Stimulated activated CD4-positive, alpha-beta T cell treated with anti-CD3 and anti-CD28 coated beads, Interleukin-4, amount 100 ng/mL, for 48 hours (primary cell): ENCODE measurements at regions not wholly inside any gene's neighbourhood (a gene's known extent, or its start where the extent isn't known, plus 50 kb on each side); places are given as distances from the start of the nearest gene placed in this dataset.
"Not testable (repeated sequence)": the region's sequence is repeated elsewhere in the genome, so short reads cannot be mapped to it uniquely, and the experiment has no call there.

Experiments used
- DNase-seq, 2 donors: peaks; one replicate each; pipeline ENCODE4 v3.0.0-alpha.2; 2020; ENCODE audit warnings: low read depth in 2 of 2

DNA sequence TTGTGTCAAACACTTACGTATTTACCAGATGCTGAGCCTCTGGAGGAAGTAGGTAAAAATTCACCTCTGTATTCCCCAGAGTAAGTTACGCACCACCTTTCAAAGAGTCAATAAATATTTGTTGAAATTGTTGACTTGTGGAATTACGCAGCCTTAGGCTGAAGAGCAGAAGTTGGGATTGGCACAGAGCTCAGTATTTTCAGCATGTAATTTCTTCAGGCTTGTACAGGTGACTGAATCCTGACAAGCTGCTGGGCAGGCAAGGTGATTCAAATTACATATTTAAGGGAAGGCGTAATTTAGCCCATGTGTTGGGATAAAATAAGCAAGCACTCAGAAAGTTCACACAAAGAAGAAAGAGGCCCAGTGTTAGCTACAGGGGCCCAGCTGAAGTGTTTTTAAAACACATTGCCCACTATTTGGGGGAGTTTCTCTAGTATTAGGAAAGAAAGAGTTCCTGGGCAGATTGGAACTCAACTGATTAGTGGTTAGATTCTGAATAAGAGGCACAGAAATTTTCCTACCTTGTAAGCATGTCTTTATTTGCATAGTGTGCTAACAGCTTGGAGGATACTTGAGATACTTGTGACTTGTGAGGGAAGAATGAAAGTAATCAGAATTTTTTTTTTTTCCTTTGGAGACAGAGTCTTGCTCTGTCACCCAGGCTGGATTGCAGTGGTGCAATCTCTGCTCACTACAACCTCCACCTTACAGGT lies 165.3 kb upstream of the FBXL7 start:
- DNase-seq: no peak

DNA sequence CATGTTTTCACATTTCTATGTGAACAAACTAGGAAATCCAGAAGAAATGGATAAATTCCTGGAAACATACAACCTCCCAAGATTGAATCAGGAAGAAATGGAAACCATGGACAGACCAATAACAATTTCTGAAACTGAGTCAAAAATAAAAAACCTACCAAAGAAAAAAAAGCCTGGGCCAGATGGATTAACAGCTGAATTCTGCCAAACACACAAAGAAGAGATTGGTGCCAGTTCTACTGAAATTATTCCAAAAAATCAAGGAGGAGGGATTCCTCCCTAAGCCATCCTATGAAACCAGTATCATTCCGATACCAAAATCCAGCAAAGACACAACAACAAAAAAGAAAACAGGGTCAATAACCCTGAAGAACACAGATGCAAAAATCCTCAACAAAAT lies 166.9 kb upstream of the FBXL7 start:
- DNase-seq: no peak

DNA sequence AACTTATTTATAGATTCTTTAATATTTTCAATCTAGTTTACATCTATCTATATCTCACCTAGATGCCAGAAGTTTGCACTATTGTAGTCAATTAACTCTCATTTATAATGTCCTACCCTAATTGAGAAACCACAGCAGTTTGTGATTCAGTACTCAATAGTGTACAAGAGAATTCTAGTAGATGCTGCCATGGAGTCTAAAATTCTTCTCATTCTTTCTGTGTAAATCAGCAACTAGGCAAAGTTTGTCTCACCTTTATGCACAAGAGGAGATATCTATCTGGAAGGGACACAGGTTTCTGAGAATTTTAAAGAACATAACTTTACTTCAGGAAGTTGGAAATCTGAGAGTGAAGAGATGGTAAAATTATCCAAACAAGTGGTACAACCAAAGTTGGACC lies 173.0 kb upstream of the FBXL7 start:
- DNase-seq: no peak

DNA sequence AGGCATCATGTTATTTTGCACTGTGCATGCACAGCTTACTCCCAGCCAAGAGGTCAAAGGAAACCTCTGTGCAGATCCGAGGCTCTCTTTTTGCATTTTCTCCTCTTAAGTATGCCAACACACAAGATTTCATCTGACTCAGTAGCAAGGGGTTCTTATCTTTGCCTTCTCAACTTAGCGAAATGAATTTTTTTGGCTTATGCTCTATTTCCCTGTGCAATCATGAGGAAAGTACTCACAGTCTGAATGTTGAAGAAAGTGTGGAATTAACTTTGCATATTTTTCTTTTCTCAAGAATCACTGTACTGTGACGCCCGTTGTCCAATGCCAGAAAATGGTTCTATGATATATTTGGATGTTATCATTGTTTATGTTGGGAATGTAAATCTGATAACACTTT lies 173.5 kb upstream of the FBXL7 start:
- no peak for DNase-seq

DNA sequence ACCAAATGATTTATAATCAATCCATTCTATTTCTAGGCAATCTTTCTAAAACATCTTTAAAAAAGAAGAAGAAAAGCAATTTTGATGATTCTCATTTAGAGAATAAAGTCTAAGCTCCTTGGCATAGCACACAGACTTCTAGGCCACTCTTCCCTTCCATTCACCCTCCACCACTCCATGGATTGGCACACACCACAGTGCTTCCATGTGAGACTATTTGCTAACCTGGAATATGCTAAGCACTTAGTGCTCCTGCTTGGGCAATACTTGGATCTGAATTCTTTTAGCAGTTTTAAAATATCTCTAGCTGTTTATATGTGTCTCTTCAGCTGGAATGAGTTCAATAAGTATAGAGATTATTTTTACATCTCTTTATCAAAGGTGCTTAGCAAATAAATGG lies 177.6 kb upstream of the FBXL7 start:
- no peak for DNase-seq

DNA sequence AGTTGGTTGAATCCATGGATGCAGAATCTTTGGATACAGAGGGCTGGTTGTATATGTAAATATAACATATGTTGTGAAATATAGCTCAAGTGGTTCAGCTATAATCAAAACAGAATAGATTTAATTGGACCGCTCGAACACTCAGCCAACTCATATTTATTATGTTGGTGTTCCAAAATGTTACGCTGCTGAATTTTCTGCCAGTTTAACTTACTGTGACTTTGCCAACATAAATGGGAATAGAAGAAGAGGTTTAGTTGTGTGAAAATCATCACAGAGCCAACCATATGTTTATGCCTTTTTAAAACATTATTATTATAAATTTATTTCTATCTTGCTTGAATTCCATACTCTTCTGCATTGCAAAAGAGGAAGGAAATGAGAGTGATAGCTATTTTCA lies 178.2 kb upstream of the FBXL7 start:
- no peak for DNase-seq

DNA sequence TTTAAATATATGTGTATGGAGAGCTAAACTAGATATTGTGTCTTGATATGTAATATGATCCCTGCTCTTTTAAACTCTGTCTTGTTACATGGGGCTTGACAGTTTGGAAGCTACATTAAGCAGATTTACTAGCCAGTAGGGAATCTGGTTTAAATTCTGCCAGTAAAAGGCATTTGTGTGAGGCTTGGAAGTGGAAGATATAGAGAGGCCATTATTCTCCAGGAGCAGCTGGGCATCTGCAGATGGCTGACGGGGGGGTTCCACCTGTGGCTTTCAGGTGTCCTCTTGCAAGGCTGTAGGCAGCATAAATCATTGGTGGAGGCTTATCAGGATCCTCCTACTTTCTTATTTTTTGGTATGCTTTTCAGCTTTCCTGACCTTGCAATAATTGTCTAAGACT lies 179.1 kb upstream of the FBXL7 start:
- DNase-seq: no peak

DNA sequence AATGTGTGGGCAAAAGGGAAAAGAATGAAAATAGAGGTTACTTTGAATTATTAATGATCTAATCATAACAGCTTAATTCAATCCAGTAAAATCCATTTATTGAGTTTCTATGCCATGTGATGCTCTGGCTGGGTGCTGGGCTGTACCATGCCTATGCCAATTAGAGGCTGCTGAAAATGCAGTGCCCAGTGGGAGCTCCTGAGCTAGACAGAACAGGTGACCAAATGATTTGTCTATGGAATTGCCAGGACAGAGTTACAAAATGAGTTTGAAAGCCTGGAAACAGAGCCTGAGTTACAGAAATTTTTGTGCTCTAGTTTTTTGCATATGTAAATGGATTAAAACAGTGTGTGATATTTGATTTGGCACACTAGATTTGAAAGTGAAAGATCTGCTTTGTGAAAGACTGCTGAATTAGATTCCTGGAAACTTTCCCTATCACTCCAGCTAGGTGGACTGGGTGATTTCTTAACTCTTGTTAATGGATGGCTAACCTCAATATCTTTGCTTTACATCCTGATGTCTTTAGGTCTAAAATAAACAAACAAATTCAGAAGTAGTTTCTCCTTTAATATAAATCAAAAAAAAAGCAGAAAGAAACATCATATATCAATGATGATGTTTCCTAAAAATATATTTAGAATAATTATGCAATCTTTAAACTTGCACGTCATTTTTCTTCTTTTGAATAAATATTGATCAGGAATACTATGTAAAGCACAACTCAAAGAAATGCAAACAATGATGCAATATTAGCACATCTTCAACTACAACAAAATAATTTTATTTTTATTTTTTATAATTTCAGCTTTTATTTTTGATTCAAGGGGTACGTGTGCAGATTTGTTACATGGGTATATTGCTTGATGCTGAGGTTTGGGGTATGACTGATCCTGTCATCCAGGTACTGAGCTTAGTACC lies 194.8 kb upstream of the FBXL7 start:
- DNase-seq: no peak

DNA sequence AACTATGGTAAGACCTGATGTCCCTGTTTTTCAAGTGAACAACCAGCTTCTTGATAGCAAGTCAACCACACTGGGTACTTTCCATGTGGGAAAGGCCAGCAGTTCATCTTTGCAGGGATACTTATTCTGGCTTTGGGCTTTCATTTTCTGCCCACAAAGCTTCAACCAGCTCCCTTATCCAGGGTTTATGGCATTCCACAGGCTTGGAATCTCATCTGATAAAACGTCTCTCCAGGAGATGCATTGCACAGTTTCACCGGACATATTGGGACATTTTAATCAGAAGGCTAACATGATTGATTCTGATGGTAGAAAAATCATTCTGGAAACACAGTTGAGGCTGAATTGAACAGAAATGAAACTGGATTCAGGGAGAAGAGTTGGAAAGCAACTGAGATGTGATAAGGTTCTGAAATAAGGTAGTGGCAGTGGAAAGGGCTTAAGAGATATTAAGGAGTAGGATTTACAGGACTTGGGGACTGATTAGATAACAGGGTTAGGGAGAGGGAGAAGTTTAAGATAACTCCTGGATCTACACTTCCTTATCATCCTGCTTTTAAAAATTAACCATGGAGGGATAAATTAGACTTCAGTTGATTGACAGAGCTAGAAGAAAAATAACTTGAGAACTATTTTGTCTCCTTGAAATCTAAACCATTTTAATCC lies 195.8 kb upstream of the FBXL7 start:
- DNase-seq: no peak

DNA sequence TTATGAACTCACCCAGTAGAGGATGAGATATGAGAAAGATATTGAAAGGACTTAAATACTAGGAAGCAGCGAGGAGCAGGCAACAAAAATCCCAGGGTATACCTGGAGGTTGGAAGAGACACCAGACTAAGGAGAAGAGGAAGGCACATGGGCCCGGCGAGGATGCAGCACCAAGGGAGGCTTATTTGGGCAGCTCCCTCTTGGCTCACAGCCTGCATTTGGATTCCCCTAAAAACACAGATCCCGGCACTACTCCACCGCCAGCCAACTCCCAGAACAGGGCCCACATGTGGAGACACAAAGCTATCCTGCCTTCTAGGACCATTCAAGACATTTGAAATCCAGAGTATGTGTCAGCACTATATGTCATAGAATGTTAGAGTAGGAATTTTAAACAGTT lies 199.8 kb upstream of the FBXL7 start:
- DNase-seq: no peak

DNA sequence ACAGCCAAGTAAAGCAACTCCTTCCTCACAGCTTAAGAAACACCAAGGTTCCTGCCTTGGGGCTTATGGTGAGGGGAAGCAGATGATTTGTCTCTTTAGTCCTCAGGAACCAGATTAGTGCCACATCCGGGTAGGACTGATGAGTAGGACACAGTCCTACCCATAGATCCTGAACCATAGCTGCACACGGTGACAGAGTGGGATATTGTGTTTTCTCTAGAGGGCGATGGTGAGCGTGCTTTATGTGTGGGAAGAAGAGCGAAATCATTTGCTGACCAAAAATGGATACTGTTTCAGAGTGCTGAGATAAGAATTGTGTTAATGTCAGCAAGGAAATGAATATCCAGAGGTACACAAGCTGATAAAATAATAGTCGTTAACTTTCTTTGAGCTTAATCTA lies 209.0 kb upstream of the FBXL7 start:
- DNase-seq: no peak

DNA sequence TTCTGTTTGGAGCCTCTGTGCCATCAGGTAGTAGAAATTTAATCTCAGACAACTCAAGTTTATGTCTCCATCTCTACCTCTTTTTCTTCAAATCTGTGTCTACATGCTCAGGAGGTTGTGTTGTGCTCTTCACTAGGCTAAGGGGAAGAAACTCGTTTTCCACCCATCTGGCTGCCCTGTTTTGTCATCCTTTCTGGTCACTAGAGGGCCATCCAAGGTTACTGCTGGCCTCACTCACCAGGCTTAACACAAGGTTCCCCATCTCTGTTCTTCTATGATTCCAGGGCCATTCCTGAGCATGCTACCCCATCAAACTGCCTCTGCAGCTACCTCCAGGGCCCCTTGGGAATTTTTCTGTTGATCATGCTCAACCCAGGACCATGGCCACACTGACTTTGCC lies 213.3 kb upstream of the FBXL7 start:
- DNase-seq: no peak

DNA sequence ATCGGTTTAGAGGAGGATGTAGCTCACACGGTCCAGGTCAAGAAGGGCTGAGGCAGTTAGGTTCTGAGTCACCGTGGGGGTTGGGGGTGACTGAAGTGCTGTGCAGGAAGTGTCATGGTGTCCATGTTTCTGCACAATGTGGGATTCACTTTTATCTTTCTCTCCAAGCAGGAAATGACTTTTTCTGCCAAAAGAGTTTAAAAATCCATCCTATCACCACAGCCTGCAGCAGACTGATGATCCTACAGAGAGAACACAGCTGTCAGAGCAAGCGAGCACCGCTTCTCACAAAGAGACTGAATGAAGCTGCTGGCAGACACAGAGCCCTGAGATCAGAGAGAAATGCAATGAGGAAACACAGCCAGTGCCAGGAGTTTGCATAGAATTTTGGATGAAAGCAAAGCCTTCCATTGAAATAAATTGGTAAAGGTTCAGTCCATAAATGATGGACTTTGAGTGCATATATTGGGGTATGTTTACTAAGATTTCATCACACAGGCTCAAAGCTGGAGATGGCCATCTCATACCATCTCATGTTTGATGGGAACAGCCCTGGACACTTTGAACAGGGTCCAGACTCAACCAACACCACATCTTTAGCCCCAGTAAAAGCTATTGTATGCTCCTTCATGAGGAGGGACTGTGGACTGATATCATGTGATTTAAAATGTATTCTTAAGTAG lies 213.9 kb upstream of the FBXL7 start:
- DNase-seq: no peak

DNA sequence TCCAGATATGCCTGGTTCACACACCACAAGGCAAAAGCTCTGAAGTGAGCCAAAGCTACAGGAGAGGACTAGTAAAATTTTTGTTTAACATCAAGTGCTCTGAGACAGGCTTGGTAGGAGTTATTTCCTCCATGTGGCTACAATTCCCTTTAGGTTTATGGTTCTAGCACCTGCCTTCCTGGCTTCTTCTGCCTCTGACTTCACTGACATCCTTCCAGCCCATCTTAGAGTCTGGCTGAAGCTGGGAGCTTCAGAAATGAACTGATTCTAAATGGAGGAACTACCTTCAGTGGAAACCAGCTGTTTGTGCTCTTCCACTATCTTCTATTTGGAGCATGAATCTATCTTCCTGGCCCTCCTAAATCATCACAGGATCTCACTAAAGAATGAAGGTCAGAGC lies 215.3 kb upstream of the FBXL7 start:
- no peak for DNase-seq

DNA sequence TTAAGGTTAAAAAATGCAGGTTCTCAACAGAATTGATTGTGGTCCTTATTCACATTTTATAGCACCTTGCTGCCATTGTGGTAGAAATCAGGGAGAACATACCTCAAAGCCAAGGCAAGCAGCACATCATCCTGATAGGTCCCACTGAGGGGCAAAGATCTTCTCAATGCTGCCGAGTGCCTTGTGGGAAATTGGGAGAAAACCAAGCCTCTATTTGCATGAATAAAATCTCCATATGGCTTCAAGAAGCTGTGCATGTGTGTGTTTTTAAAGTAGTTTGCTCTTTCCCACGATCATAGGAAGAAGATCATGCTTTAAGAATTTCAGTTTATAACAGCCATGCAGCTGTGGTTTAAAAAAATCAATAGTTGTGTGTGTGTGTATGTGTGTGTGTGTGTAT lies 216.9 kb upstream of the FBXL7 start:
- DNase-seq: no peak

DNA sequence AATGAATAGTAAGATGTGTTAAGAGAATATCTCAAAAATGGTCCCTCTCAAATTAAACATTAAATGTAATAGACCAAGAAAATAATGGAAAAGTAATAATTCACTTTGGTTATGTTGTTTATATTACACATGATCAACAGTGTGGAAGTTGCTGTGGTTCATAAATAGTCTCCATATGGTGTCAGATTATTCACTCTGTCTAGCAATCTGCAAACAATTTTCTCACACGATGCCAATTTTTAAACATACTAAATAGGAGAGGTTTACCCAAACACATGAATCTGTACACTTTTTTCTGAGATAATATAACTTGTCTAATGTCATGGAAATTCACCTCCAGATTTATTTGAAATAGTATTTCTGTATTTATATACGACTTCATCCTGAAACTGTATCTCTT lies 217.4 kb upstream of the FBXL7 start:
- DNase-seq: no peak

DNA sequence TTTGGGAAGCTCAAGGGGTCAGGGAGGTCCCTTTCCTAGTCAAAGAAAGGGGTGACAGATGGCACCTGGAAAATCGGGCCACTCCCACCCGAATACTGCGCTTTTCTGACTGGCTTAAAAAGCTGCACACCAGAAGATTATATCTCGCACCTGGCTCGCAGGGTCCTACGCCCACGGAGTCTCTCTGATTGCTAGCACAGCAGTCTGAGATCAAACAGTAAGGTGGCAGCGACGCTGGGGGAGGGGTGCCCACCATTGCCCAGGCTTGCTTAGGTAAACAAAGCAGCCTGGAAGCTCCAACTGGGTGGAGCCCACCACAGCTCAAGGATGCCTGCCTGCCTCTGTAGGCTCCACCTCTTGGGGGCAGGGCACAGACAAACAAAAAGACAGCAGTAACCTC lies 228.4 kb upstream of the FBXL7 start:
- not testable (repeated sequence) for DNase-seq

DNA sequence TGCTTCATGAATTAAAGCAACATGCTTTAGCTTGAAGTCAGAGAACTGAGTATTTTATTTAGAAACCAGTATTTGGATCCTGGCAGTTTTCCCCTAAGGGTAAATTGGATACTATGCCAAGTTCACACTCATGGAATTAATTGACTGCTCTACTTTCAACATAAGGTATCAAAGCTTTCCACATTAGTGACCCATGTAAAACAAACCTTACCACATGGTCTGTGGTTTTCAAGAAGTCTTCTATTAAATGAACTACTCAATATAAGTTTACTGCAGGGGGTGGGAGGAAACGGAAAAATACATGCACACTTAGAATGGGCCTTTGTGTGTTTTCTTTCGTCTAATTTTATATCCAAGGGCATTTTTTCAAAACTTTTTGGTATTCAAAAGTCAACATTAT lies 232.0 kb upstream of the FBXL7 start:
- no peak for DNase-seq

DNA sequence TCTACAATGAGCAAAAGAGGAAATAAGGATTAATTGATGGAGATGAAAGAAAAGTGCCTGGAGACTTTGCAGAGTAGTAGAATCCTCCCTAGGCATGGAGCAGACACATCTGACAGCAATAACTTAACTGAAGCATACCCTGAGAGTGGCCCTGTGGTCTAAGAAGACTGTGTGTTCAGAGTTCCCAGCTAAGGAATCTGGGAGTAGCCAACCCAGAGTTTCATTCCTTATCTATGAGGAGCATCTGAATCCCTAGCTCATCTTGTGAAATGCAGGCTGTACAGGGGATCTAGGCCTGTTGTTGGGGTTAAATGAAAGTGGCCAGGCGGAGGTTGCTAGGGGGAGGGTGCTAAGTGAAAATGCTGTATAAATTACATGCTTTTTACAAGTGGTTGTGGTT lies 233.1 kb upstream of the FBXL7 start:
- no peak for DNase-seq

DNA sequence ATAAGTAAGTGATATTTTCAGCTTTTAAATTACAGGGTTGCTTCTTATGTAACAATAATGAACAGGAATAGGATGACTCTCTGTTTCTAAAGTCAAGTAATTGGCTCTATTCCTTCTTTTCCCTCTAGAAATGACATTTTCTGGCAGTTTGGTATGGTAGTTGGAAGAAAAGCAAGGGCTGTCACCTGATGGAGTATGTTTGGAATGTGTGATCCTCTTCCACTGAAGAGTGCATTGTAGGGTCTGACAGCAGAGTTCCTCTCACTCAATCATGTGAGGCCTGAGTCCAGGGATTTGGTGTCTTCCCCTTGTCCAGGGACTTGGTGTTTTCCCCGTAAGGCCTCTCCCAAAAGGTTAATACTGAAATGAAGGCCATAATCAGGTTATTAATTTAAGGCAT lies 233.8 kb upstream of the FBXL7 start:
- DNase-seq: no peak

DNA sequence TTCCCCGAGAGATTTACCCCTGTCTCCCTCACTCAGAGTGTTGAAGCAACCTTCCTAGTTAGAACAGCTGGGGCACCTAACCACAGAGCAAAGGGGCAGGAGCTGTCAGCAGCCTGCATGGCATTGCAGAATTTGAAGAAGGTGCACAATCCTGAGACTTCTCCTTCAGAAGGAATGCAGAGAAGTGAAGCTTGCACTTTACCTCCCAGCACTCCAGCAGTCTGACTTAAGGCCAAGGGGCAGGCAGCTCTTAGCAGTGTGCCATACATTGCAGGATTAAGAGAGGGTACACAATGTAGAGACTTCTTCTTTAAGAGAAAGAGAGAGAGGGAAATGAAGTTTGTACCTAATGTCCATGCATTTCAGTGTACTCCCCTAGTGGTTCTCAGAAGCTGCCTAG lies 236.0 kb upstream of the FBXL7 start:
- no peak for DNase-seq

DNA sequence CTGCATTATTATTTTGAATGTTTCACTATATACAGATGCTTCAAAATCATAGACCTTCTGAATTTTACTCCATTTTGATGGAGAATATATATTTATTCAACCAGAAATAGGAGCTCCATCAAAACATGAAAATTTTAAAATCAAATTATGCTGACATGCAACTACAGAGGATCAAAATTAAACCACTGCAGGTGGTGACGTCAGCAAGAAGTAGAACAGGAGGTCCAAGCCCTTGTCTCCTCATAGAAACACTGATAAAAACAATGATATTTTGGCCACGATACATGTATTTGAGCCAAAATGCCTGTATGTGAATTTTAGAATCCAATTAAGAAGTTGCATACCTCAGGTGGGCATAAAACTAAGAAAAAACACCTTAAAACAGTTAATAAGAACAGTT lies 236.6 kb upstream of the FBXL7 start:
- no peak for DNase-seq
